Right renal pelvis (tissue), 4 donors: ENCODE measurements at regions not wholly inside any gene's neighbourhood (a gene's known extent, or its start where the extent isn't known, plus 50 kb on each side); places are given as distances from the start of the nearest gene placed in this dataset.

Experiments
- DNase-seq, 4 donors: peaks; one replicate each; pipeline ENCODE4 v3.0.0-alpha.2; 2013; ENCODE audit warnings: low read depth in 4 of 4, low spot score in 3 of 4, missing footprints in 1 of 4

DNA sequence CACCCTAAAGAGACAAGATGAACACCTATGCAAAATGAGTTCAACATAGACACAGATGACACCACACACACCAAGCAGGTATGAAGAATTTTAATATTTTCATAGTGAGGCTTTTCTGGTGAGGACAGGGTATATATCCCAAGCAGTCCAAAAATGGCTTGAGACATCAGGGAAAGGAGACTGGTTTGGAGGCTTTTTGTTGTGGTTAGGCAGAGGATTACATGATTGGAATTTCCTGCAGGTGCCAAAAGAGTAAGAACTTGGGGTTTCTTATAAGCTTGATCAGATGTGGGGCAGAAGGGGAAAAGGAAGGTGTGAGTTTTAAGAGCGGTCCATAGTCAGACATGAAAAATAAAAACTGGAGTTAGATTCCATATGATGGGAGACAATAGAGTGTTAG lies 420.8 kb upstream of the SLITRK1 start:
- no peak for DNase-seq

DNA sequence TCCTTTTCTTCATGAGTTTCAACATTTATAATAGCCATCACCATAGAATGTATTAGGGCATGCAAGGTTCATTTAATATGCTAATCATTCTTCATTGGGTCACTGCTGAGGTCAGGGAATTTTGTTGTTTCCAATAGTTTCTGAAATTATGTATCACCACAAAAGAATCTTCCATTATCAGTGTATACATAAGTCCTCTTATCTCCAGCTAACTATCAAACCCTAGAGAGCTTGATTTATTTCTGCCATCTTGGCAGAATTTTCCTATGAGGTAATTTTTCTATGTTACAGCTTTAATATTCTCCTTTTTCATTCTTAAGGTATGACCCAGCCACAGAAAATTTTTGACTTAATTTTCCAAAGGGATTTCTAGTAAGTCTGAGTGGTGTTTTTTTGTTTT lies 415.0 kb upstream of the SLITRK1 start:
- DNase-seq = no peak

DNA sequence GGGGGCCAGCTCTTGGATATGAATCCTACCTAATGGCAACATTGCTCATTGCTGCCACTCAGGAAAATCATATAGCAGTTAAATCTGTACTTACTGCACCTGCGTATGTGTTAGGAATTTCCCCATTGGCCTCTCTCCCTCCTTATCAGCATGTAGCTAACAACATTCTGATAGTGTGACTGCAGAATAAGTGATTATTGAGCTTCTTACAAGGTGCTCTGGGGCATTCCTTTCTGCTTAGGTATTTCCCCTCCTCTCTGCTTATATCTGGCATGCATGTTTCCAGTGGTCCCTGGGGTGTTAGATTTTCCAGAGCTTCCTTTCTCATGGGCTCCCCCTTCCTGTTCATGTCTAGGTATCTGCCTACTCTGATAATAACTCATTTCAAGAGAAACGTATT lies 414.1 kb upstream of the SLITRK1 start:
- no peak for DNase-seq

DNA sequence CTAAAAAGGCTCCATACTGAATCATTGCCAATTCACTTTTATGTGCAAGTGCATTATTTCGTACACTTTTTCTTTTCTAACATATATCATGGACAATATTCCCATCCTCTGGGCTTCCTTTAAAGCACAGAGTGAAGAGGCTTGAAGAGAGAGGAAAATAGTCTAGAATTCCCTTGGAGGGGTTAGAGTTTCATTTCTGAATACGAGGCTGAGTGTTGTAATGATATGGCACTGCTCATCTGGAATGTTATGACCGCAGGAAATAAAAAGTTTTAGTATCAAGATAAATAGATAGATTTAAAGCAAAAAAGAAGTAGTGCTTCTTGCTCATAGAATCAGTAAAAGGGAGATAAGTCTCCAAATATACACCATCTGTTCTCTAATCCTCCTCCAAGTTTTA lies 412.3 kb upstream of the SLITRK1 start:
- DNase-seq = no peak

DNA sequence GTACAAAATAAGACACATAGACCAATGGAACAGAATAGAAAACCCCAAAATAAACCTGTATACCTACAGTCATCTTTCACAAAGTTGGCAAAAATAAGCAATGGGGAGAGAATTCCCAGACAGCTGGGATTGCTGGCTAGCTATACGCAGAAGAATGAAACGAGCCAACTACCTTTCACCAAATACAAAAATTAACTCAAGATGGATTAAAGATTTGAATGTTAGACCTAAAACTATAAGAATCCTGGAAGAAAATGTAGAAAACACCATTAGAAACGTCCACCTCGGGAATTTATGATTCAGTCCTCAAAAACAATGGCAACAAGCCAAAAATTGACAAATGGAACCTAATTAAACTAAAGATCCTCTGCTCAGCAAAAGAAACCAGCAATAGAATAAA lies 408.1 kb upstream of the SLITRK1 start:
- DNase-seq = no peak

DNA sequence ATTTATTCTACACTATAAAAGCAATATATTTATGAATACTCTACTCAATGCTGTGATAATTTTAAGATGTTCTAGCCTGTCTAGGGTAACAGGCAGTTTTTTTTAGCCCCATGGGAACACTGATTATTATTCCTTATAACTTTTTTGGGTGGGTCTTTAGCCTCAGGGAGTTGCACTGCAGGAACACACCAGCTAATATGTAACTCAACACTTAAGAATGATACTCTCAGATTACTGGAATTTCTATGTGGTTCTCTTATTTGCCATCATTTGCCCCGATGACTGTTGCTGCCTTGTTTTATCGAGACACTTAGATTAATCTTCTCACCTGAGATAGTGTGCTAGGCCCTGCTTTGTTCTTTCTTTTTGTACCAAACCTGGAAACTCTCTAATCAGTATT lies 396.9 kb upstream of the SLITRK1 start:
- DNase-seq = no peak

DNA sequence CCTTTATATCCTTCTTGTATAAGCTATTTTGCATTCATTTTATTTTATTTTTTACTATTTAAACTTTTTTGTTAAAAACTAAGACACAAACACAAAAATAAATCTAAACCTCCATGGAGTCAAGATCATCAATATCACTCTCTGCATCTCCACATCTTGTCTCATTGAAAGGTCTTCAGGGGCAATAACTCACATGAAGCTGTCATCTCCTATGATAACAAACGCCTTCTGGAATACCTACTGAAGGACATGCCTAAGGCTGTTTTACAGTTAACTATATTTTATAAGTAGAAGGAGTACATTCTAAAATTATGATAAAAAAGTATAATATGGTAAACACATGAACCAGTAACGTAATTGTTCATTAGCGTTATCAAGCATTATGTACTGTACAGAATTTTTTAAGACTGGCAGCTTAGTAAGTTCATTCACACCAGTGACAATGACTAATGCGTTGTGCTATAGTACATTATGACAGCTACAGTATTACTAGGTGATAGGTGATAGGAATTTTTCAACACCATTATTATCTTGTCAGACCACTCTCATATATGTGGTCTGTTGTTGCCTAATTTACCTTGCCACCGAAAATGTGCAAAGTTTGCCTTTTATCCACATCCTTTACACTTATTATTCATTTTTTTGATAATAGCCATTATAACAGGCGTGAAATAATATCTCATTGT lies 390.7 kb upstream of the SLITRK1 start:
- DNase-seq = no peak

DNA sequence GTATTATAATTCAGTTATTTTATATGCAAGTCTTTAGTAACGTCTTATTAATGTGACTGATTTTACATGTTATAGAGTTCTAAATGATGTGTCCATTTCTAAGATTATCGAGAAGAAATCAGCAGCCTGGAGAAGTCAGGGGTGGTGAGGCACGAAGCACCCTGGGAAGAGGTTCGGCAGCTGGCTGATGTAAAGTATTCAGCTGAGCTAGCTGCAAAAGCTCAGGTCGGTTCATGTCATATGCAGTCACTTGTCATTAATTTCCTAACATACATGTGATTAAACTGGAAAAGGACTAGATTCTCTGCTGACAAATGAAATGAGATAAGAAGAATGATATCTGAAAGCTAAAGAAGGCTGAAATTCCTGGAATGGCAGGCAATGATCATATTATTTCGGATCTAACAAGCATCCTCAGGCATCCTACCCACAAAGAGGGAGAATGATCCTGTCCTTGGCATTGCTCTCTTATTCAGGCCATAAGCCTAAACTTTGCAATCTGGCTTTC lies 383.0 kb upstream of the SLITRK1 start:
- no peak for DNase-seq

DNA sequence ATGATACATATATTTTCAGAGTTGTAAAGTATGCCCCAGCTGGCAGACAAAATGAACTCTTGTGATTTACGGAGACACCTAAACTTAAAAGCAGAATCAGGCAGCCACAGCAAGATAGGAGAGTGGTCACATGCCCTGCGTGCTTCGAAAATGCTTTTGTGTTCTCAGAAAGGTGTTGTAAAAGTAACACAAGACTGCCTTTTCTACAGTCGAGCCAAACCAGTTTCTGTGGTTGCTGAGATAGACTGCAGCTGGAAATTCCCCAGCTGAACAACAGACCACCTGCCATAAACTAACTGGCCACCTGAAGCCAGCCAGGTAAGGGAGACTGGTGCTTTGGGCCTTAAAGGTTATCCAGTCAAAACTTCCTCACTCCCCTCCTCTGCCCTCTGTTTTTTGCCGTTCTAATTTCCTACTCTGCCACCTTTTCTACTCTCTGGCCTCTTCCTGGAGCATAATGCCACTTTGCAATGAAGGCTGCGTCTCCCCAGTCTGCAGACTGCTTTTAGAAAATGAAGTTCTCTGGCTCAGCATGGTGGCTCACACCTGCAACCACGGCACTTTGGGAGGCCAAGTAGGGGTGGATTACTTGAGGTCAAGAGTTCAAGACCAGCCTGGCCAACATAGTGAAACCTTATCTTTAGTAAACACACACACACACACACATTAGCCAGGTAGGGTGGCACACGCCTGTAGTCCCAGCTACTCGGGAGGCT lies 381.2 kb upstream of the SLITRK1 start:
- DNase-seq = no peak

DNA sequence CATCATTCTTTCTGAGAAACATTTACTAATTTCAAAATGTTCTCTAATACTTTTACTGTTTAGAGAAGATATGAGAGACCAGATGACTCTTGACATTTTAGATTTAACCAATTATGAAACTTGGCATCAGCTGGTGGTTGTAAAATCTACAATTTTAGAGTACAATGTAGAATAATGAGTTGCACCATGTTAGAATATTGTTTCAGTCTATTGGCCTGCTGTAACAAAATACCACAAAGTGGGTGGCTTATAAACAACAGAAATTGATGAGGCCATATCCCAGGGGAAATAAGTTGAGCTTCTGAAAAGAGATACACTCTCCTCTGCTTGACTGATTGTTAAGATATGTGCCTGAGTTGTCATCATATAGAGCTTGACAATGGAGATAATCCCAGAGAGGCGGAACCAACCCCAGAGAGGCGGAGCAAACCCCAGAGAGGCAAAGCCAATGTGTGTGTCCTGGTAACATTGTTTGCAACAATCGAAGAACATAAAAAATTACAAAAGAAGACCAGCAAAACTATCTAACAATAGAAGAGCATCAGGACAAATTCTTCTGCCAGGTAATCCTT lies 373.0 kb upstream of the SLITRK1 start:
- no peak for DNase-seq

DNA sequence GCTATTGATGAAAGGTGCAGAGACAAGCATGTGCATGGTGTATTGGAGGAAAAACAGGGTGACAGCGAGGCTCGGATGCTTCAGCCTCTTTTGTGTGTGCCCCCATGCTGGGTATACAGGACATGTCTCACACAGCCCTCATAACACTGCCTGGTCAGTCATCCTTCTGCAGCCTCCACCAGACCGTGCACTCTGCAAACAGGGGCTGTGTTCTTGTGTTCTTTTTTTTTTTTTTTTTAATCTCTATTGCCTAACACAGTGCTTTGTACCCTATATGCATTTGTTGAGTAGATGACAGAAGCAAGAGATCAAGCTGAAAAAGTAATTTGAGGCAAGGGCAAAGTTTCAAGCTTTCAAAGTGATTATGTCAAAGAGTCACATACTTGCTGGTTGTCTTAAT lies 367.2 kb upstream of the SLITRK1 start:
- DNase-seq = no peak

DNA sequence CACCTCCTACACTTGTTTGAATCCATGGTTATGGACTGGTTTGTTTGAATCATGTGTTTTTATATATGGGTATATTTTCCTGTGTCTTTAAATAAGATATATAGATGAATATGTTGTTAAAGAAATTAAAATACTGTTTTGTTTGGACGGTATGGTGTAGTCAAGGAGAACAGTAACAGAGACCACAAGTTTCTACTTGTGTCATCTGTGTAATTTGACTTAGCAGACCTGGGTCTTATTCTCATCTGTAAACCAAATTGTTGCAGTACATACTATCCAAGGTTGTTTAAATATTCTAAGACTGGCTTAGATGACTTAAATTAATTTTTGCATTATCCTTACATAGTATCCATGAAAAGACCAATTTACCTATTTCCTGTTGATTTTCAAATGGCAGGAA lies 361.1 kb upstream of the SLITRK1 start:
- no peak for DNase-seq

DNA sequence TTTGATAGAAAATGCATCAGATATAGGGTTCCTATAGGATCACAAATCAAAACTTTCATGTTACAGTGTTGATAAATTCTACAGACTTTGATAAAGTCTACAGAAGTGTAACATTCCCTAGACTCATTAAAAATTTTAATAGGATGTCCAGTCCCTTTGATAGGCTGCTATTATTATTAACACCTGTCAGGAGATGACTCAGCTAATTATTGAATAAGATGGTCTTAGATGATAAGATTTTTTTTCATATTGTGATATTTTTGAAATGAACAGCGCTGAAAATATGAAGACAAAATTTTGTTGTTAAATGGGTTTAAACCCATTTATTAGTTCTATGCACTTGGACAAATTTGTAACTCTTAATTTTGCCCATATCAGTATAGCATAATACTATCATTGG lies 356.8 kb upstream of the SLITRK1 start:
- no peak for DNase-seq

DNA sequence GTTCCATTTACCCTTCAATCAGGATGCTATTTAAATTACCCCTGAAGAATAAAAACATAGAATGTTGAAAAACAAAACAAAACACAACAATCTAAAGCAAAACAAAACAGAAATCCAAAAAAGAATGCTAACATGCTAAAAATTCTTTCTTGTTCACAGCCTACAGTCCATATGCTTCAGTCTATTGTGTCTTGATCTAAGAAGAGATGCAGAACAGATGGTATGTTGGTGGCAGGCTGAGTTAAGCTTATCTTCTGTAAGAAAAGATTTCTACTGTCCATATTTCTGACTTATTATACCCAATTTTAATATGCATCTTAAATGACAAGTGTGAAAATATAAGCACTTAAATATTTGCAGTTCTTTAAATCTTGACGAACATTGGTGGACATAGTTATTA lies 356.1 kb upstream of the SLITRK1 start:
- DNase-seq = no peak

DNA sequence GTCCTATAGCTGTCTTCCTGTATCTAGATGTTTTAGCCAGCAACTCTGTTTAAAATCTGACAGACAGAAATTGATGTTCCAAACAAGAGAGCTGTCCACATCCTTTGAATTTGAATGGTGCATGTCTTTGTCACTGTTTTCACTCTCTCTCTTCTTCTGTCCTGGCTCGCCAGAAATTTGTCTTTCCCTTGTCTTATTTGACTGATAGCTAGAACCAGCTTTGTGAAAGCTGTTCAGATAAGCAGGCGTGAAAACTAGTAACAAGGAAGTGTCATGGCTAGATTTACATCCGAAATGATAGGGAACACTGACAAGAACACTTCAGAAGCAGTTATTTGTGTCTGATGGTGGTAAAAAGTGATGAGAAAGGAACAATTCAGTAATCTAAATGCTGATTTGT lies 354.9 kb upstream of the SLITRK1 start:
- DNase-seq = no peak

DNA sequence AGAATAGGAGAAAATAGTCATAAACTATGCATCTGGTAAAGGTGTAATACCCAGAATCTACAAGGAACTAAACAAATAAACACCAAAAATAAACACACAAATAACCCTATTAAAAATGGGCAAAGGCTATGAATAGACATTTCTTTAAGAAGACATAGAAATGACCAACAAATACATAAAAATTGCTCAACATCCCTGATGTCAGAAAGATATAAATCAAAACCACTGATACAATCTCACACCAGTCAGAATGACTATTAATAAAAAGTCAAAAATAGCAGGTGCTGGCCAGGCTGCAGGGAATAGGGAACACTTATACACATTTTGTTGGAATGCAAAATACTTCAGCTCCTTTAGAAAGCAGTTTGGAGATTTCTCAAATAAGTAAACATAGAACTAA lies 352.1 kb upstream of the SLITRK1 start:
- DNase-seq = no peak

DNA sequence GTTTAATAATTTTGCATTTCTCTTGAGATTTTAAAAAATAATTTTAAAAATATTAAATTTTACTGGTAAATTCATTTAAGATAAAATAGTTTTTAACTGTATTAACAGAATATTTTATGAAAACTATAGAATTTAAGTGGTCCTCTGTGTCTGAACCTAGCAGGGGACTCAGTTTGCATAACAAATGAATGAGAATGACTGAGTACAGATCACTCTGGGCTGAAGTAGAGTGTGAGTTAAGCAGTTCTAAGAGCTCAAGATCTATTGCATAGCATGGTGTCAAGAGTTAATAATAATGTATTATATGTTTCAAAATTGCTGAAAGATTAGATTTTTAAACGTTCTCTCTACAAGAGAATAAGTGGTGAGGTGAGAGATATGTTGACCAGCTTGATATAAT lies 348.3 kb upstream of the SLITRK1 start:
- no peak for DNase-seq

DNA sequence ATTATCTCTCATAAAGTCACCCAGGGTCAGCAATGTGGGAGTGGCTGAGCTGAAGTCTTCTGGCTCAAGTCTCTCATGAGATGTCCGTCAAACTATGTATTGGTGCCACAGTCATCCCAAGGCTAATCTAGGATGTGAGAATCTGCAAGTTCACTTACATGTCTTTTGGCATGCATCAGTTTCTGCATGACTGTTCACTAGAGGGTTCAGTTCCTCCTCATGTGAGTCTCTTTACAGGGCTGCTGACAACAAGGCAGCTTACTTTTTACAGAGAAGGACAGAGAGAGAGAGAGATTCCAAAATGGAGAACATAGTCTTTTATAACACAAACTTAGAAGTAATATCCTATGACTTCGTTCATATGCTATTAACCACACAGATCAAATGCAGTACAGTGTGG lies 328.8 kb upstream of the SLITRK1 start:
- no peak for DNase-seq

DNA sequence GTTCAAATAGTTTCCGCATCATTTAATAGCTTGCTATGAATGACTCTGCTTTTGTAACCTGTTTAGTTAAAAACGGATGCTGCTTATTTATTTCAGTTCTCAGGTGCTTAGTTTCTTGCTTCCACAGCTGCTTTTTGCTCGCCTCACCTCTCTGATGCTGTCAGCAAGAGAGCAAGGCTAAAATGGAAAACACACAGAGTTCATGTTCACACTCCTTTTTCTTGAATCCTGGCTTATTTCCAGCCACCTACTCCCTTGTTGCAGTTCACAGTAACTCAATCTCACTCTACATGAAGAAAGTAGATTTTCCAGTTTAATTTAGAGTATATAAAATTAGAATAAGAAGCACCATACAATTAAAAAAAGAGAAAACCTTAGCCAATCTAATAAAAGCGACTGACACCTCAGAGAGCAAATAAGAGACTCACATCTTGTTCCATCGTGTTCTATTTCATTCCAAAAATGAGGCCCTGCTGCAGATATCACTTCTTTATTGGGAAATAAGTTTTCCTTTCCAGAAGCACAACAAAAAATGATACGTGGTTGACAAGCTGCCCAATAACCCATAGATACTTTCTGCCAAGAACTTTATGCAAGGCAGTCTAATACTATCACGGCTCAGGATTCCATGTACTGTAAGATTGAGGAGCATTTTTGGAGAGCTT lies 326.1 kb upstream of the SLITRK1 start:
- no peak for DNase-seq

DNA sequence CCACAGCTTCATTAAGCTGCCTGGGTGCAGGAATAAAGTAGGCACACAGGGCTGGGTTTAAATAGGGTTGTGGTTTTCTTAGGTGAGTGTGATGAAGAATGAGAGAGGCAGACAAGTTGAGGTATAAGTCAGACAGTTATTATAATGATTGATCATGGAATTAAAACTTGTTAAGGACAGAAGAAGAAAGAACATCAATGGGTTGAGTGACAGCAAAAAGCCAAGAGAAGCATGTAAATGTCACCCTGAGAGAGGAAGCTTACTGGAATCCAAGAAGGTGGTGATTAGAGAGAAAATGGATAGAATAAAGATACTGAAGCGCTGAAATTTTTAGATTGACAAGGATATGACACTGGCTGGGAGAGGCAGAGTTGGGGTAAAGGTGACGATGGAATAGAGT lies 325.2 kb upstream of the SLITRK1 start:
- DNase-seq = no peak

DNA sequence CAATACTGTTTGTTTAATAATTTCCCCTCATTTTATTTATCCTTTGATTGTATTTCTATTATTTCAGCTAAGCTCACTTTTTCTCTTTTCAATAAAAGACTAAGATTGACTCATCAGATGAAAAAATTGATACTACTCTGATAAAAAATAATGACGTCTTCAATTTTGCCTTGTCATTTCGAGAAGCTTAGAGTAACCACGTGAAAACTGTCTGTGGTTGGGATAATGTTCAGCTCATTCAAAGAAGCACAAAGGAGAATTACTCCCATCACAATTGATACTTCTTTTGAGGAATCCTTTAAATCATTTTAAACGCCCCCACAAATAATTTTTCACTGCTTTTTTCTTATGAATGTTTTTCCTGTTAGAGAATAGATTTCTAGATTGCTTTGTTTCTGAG lies 318.7 kb upstream of the SLITRK1 start:
- DNase-seq = no peak

DNA sequence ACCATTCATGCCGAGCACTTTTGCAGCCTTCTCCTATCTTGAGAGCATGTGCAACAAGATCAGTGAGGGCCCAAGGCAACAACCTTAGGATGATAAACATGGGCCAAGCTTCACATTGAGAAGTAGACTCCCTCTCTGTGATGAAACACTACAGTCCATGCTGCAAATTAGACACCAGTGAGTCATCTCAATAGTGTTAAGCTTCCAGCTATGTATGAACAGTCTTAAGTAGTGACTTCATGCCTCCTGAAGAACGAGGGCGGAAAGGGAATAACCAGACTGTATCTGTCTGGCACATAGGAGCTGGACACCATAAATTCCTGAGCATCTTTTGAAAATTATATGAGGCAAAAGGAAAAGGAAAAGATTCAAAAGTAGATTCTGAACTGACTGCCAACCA lies 309.9 kb upstream of the SLITRK1 start:
- no peak for DNase-seq
